Hindlimb muscle (tissue), 1 donor: ENCODE measurements at regions not wholly inside any gene's neighbourhood (a gene's known extent, or its start where the extent isn't known, plus 50 kb on each side); places are given as distances from the start of the nearest gene placed in this dataset.
A peak's percentile ranks its signal among the peaks of the same experiment; 100 is the strongest.

ENCODE experiments used
- DNase-seq: peaks from one replicate; pipeline ENCODE4 v3.0.0-alpha.2; 2013

- no peak for DNase-seq
Observed at GRCh38 chr2:205937211-205937610, 148.8 kb downstream of the INO80D start.

- DNase-seq, result no peak
Observed at GRCh38 chr2:205936446-205936845, 149.5 kb downstream of the INO80D start.

- DNase-seq, result no peak
Observed at GRCh38 chr2:205934443-205934842, 151.5 kb downstream of the INO80D start.

GRCh38 chr2:205932861-205933260 is 153.1 kb downstream of the INO80D start:
- DNase-seq, result no peak

- no peak for DNase-seq
Observed at GRCh38 chr2:205931388-205931787, 154.6 kb downstream of the INO80D start.

- DNase-seq, result no peak
Observed at GRCh38 chr2:205930209-205930608, 155.8 kb downstream of the INO80D start.

GRCh38 chr2:205929246-205929942 is 156.6 kb downstream of the INO80D start:
- no peak for DNase-seq

GRCh38 chr2:205925373-205926337 is 160.3 kb downstream of the INO80D start:
- peak; percentile 80 for DNase-seq

GRCh38 chr2:205924676-205925075 is 161.3 kb downstream of the INO80D start:
- no peak for DNase-seq

- no peak for DNase-seq
Observed at GRCh38 chr2:205915130-205915524, 170.8 kb downstream of the INO80D start.

- DNase-seq, result no peak
Observed at GRCh38 chr2:205914213-205915129, 171.5 kb downstream of the INO80D start.

- DNase-seq, result no peak
Observed at GRCh38 chr2:205913668-205914067, 172.3 kb downstream of the INO80D start.

GRCh38 chr2:205911306-205911705 is 174.7 kb downstream of the INO80D start:
- no peak for DNase-seq

- no peak for DNase-seq
Observed at GRCh38 chr2:205909184-205909572, 176.8 kb downstream of the INO80D start.

- DNase-seq, result no peak
Observed at GRCh38 chr2:205908212-205909183, 177.5 kb downstream of the INO80D start.

GRCh38 chr2:205906419-205906818 is 179.6 kb downstream of the INO80D start:
- DNase-seq, result no peak

GRCh38 chr2:205905576-205905975 is 180.4 kb downstream of the INO80D start:
- DNase-seq, result no peak

GRCh38 chr2:205904873-205905272 is 181.1 kb downstream of the INO80D start:
- DNase-seq, result no peak

GRCh38 chr2:205903549-205904129 is 182.3 kb downstream of the INO80D start:
- DNase-seq, result no peak

GRCh38 chr2:205902900-205903237 is 183.1 kb downstream of the INO80D start:
- no peak for DNase-seq
